Upper lobe of right lung (tissue), 1 donor: ENCODE measurements at regions not wholly inside any gene's neighbourhood (a gene's known extent, or its start where the extent isn't known, plus 50 kb on each side); places are given as distances from the start of the nearest gene placed in this dataset.

Experiments
- ATAC-seq: fragments of 200-7000 bp; cut with Tn5 transposase; one replicate; pipeline ENCODE4 v1.9.1; 2020; ENCODE audit warnings: mild to moderate bottlenecking, moderate library complexity
- DNase-seq: peaks from one replicate; pipeline ENCODE4 v3.0.0-alpha.2; 2020
- H3K27ac ChIP-seq: fragments of 200-600 bp; one replicate; pipeline ENCODE4 v1.8.0; 2022
- H3K27me3 ChIP-seq: fragments of 200-600 bp; one replicate; pipeline ENCODE4 v1.8.0; 2022; ENCODE audit warnings: mild to moderate bottlenecking
- H3K36me3 ChIP-seq: fragments of 200-600 bp; one replicate; pipeline ENCODE4 v1.8.0; 2022
- H3K4me1 ChIP-seq: fragments of 200-600 bp; one replicate; pipeline ENCODE4 v1.8.0; 2022
- H3K4me3 ChIP-seq: fragments of 200-600 bp; one replicate; pipeline ENCODE4 v1.8.0; 2022; ENCODE audit warnings: mild to moderate bottlenecking
- H3K9me3 ChIP-seq: fragments of 200-600 bp; one replicate; pipeline ENCODE4 v1.8.0; 2022
- intact Hi-C: fragments of 100-400 bp; cut with DNase I; formaldehyde crosslinking; loops from one replicate; pipeline ENCODE4 v1.11.0; 2022
- TF ChIP-seq, protein P1 (sequence below): fragments of 200-600 bp; IDR thresholded peaks from one replicate; pipeline ENCODE4 v1.8.0; 2022; ENCODE audit warnings: antibody characterized with exemption
- donor health status: DM: no; HTN: yes; CAD: no; lungs with severe emphysema.

DNA sequence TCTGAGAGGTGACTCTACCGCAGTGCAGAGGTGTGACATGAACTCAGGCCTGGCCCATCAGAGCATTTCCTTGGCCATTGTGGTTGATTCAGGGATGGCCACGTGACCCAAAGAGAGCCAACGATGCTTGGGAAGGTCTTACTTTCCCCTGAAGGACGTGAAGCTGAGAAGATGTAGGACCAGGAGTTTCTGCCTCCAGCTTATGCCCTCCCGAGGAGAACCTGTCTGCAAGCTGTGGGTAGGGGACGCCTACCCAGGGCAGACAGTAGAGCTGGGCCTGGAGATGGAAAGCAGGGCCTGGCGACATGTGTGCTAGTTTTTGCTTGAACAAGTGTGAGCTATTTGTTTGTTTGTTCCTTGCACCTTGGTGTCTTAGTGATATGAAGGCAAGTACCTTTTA is 89.4 kb downstream of the RPLP1 start:
- intact Hi-C loops = no loop called here
- TF ChIP-seq, protein P1, sequence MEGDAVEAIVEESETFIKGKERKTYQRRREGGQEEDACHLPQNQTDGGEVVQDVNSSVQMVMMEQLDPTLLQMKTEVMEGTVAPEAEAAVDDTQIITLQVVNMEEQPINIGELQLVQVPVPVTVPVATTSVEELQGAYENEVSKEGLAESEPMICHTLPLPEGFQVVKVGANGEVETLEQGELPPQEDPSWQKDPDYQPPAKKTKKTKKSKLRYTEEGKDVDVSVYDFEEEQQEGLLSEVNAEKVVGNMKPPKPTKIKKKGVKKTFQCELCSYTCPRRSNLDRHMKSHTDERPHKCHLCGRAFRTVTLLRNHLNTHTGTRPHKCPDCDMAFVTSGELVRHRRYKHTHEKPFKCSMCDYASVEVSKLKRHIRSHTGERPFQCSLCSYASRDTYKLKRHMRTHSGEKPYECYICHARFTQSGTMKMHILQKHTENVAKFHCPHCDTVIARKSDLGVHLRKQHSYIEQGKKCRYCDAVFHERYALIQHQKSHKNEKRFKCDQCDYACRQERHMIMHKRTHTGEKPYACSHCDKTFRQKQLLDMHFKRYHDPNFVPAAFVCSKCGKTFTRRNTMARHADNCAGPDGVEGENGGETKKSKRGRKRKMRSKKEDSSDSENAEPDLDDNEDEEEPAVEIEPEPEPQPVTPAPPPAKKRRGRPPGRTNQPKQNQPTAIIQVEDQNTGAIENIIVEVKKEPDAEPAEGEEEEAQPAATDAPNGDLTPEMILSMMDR = no peak
- no peak overlapping the region for H3K27ac ChIP-seq
- no peak for DNase-seq
- H3K4me1 ChIP-seq = no peaks in the 10 kb centered on the region
- no peaks in the 10 kb centered on the region for H3K36me3 ChIP-seq
- no peak overlapping the region for H3K4me3 ChIP-seq
- no peak for ATAC-seq
- no peaks in the 10 kb centered on the region for H3K27me3 ChIP-seq
- no peaks in the 10 kb centered on the region for H3K9me3 ChIP-seq

DNA sequence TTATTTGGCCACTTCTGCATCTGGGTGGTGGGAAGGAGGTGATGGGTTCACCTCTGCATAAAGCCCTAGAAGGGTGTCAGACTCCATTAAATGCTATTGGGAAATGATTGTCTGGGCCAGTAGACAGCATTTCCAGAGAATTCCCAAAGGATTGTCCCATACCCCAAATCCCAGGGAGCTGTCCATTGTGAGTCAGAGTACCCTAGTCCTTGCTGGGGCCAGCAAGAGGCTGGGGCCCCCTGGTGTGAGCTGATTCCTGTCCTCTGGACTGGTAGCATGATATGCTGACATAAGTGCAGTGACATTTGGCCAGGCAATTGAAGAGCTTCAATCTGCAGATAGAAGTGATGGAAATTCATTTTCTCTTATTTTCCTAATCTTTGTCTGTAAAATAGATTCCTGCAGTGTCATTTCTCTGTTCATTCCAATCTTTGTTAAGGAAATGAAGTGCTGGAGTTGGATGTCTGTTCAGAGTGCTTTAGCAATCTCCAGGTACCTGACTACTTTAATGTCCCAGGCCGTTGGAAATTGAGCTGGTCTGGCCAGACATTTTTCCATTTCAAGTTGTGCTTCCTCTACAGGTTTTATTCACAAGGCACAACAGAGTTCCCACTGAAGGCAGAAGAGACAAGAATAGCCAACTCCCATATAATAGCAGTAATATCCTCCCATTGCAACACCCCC is 91.2 kb downstream of the RPLP1 start:
- H3K36me3 ChIP-seq = no peaks in the 10 kb centered on the region
- TF ChIP-seq, protein P1 = no peak
- intact Hi-C loops = no loop called here

DNA sequence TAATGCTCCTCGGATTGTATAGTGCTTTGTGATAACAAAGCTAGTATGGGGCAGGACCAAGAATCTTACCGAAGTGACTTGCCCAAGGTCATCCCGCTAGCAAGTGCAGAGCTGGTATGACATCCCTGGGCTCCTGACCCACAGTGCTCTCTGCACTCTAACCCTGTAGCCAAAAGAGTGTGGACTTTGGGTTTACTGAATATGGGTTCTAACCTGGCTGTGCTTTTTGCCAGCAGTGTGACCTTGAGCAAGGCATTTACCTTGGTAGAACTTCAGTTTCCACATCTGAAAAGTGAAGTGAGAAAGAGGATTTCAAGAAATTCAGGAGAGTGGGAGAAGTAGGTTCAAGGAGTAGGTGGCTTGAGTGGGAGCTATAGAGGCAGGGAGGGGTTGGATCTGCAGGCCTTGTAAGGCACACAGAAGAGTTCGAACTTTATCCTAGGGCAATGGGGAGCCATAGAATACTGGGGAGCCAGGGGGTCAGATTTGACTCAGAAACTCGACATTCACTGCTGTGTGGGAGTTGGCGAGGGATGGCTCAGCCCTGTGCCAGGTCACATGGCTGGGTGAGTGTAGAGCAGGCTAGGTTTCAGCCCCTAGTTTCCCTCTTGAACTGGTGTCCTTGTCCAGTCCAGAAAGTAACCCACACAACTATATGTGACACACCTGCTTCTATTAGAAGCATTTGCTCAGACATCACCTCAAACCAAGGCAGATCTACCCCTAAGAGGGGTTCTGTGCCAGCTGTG is 91.9 kb downstream of the RPLP1 start:
- H3K9me3 ChIP-seq = no peaks in the 10 kb centered on the region
- intact Hi-C loops = no loop called here
- no peak overlapping the region for H3K27ac ChIP-seq
- H3K4me1 ChIP-seq = no peaks in the 10 kb centered on the region
- no peak for DNase-seq
- H3K36me3 ChIP-seq = no peaks in the 10 kb centered on the region
- H3K27me3 ChIP-seq = no peaks in the 10 kb centered on the region
- no peak for ATAC-seq
- TF ChIP-seq, protein P1 = no peak
- no peak overlapping the region for H3K4me3 ChIP-seq

More for the DNA sequence above, 91.2 kb downstream of the RPLP1 start:
- Histone ChIP-seq H3K4me3 (no peak overlapping the region), H3K9me3 (no peaks in the 10 kb centered on the region), H3K27me3 (no peaks in the 10 kb centered on the region), H3K27ac (no peak overlapping the region), H3K4me1 (no peaks in the 10 kb centered on the region)
- ATAC-seq (no peak), DNase-seq (no peak)

DNA sequence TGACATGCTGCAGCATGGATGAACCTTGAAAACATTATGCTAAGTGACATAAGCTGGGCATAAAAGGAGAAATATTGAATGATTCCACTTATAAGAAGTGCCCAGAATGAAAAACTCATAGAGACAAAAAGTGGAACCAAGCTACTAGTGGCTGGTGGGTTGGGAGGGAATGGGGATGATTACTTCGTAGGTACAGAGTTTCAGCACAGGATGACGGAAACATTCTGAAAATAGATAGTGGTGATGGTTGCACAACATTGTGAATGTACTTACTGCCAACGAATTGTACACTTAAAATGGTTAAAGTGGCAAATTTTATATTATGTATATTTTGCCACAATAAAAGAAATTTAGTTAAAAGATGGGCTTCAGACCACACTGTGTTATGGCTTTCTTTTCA is 93.6 kb downstream of the RPLP1 start:
- H3K4me1 ChIP-seq = no peaks in the 10 kb centered on the region
- TF ChIP-seq, protein P1 = no peak
- H3K9me3 ChIP-seq = peaks cover 1% of the 10 kb centered on the region
- H3K4me3 ChIP-seq = no peak overlapping the region
- no peaks in the 10 kb centered on the region for H3K27me3 ChIP-seq
- DNase-seq = no peak
- ATAC-seq = no peak
- H3K27ac ChIP-seq = no peak overlapping the region
- no peaks in the 10 kb centered on the region for H3K36me3 ChIP-seq
- intact Hi-C loops = no loop called here

DNA sequence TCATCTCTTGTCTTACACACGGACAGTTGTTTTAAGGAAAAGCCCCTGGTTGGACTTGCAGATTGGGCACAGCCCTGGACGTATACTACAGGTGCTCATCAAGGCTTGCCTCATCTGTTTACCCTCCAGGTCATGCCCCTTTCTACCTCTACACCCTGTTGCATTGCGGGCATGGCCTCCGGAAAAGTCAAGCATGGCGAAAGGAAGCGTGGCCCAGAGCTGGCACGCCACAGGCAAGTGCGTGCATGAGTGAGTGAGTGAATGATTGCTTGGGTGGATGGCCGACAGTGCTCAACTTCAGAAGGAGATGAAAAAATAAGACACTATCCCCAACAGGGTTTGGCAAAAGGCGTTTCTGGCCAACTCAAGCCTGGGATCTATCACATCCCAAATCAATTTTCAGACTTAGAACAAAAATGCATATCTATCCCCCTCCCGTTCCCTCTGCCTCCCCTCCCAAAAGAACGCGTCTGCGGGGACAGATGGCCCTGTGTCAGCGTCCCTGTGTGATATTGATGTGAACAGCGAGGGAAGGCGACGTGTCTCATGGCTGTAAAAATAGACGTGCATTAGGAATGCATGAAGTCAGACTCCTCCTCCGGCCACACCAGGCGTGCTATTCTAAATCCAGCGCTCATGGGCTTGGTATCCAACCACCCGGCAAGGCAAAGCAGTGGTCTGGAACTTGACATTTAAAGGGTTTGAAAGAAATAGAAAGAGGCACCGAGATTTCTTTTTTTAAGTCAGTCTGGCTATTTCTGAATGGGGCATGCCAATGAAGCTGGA is 96.0 kb downstream of the RPLP1 start:
- Histone ChIP-seq H3K9me3 (peaks cover 9% of the 10 kb centered on the region), H3K4me1 (no peaks in the 10 kb centered on the region), H3K27me3 (no peaks in the 10 kb centered on the region), H3K4me3 (no peak overlapping the region), H3K36me3 (no peaks in the 10 kb centered on the region), H3K27ac (no peak overlapping the region)
- DNase-seq = no peak
- intact Hi-C loops = no loop called here
- no peak for ATAC-seq
- TF ChIP-seq, protein P1 = no peak
